ENCODE measurements at regions not wholly inside any gene's neighbourhood (a gene's known extent, or its start where the extent isn't known, plus 50 kb on each side); places are given as distances from the start of the nearest gene placed in this dataset.
A peak's percentile ranks its signal among the peaks of the same experiment; 100 is the strongest.

DNA sequence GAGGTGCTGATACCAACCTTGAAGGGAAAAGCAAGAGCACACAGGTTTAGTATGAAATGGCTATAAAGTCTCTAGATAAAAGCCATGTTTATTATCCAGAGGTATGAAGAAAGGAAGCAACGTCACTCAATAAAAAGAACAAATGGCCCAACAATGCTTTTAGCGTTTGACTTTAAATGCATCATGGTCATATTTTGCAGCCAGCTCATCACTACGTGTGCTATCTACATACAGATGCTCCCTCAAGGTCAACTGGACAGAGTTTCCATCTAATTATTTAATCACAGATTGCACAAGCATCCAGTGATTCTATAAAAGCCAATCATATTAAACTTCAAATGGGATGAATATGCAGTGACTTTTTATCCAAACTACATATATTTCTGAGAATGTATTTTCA, 127.6 kb upstream of the SYNDIG1 start:
- Mint-ChIP-seq H3K27ac (ENCODE audit: unreplicated experiment) (no peak overlapping the region), H3K36me3 (ENCODE audit: low read depth, unreplicated experiment) (no peaks in the 10 kb centered on the region), H3K9me3 (ENCODE audit: unreplicated experiment) (no peaks in the 10 kb centered on the region), H3K4me3 (ENCODE audit: unreplicated experiment) (no peak overlapping the region), H3K27me3 (ENCODE audit: unreplicated experiment) (no peaks in the 10 kb centered on the region), H3K4me1 (ENCODE audit: unreplicated experiment) (peaks cover 29% of the 10 kb centered on the region)
- no peak for DNase-seq (ENCODE audit: low spot score)
- TF ChIP-seq, protein P1, sequence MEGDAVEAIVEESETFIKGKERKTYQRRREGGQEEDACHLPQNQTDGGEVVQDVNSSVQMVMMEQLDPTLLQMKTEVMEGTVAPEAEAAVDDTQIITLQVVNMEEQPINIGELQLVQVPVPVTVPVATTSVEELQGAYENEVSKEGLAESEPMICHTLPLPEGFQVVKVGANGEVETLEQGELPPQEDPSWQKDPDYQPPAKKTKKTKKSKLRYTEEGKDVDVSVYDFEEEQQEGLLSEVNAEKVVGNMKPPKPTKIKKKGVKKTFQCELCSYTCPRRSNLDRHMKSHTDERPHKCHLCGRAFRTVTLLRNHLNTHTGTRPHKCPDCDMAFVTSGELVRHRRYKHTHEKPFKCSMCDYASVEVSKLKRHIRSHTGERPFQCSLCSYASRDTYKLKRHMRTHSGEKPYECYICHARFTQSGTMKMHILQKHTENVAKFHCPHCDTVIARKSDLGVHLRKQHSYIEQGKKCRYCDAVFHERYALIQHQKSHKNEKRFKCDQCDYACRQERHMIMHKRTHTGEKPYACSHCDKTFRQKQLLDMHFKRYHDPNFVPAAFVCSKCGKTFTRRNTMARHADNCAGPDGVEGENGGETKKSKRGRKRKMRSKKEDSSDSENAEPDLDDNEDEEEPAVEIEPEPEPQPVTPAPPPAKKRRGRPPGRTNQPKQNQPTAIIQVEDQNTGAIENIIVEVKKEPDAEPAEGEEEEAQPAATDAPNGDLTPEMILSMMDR (IDR thresholded peaks at IDR 0.05; ENCODE audit: unreplicated experiment), result no peak

DNA sequence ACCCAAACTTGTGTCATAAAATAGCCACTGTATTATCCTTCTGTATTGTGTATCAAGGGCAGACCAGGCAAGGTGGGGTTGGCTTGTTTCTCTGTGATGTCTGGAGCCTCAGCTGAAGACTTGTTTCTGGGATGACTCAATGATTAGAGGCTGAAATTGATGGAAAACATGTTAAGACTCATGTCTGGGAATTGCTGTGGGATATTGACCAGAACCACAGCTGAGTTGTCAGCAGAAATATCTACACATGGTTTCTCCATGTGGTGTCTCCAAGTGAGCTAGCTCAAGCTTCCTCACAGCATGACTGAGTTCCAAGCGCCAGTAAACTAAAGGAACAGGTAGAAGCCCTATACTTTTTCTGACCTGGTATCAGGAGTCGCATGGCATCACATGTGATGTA, 128.5 kb upstream of the SYNDIG1 start:
- peaks cover 35% of the 10 kb centered on the region for H3K4me1 Mint-ChIP-seq (ENCODE audit: unreplicated experiment)
- H3K27ac Mint-ChIP-seq (ENCODE audit: unreplicated experiment), result no peak overlapping the region
- TF ChIP-seq, protein P1 (IDR thresholded peaks at IDR 0.05; ENCODE audit: unreplicated experiment), result no peak

DNA sequence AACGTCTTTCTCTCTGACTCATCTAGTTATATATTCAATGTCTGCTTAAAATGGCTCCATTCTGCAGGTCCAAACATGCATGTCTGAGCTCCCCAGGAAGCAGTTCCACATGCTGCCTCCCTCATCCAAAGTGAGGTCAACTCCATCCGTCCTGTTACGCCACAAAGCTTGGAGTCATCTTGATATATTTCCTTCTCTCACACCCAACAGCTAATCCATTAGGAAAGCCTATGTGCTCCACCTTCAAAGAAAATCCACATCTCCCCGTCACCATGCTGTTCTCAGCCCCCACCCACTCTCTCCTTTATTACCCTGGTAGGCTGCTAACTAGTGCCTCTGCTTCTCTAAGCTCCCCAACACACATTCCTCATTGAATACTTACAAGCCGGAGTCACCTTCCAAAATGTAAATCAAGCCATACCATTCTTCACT, 130.2 kb upstream of the SYNDIG1 start:
- no peak overlapping the region for H3K27ac Mint-ChIP-seq (ENCODE audit: unreplicated experiment)
- peaks cover 29% of the 10 kb centered on the region for H3K4me1 Mint-ChIP-seq (ENCODE audit: unreplicated experiment)
- H3K4me3 Mint-ChIP-seq (ENCODE audit: unreplicated experiment), result no peak overlapping the region
- no peaks in the 10 kb centered on the region for H3K9me3 Mint-ChIP-seq (ENCODE audit: unreplicated experiment)
- no peaks in the 10 kb centered on the region for H3K27me3 Mint-ChIP-seq (ENCODE audit: unreplicated experiment)
- TF ChIP-seq, protein P1 (IDR thresholded peaks at IDR 0.05; ENCODE audit: unreplicated experiment), result no peak
- no peaks in the 10 kb centered on the region for H3K36me3 Mint-ChIP-seq (ENCODE audit: low read depth, unreplicated experiment)
- DNase-seq (ENCODE audit: low spot score), result no peak

More for the DNA sequence above, 128.5 kb upstream of the SYNDIG1 start:
- DNase-seq (ENCODE audit: low spot score), result no peak
- no peaks in the 10 kb centered on the region for H3K9me3 Mint-ChIP-seq (ENCODE audit: unreplicated experiment)
- no peaks in the 10 kb centered on the region for H3K36me3 Mint-ChIP-seq (ENCODE audit: low read depth, unreplicated experiment)
- no peaks in the 10 kb centered on the region for H3K27me3 Mint-ChIP-seq (ENCODE audit: unreplicated experiment)
- no peak overlapping the region for H3K4me3 Mint-ChIP-seq (ENCODE audit: unreplicated experiment)

DNA sequence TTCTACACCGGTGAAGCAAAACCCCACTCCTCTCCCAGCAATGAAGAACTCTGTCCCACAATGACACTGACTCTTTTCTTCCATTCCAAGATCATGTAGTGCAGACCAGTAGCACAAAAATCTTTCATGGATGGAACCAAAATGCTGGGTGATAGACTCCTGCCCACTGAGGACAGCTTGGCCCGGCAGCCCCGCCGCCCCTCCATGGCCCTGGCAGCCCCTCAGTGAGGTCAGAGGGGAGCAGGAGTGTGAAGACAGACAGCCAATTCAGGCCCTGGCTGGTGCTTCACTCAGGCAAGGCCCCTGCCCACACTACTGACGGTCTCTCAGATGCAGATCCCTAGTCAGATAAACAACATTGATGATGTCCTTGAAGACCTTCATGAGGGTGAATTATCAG, 131.9 kb upstream of the SYNDIG1 start:
- Mint-ChIP-seq H3K4me3 (ENCODE audit: unreplicated experiment) (no peak overlapping the region), H3K36me3 (ENCODE audit: low read depth, unreplicated experiment) (no peaks in the 10 kb centered on the region), H3K9me3 (ENCODE audit: unreplicated experiment) (no peaks in the 10 kb centered on the region), H3K27ac (ENCODE audit: unreplicated experiment) (peak overlapping the region; percentile 39), H3K4me1 (ENCODE audit: unreplicated experiment) (peaks cover 22% of the 10 kb centered on the region), H3K27me3 (ENCODE audit: unreplicated experiment) (no peaks in the 10 kb centered on the region)
- TF ChIP-seq, protein P1 (IDR thresholded peaks at IDR 0.05; ENCODE audit: unreplicated experiment), result no peak
- no peak for DNase-seq (ENCODE audit: low spot score)

DNA sequence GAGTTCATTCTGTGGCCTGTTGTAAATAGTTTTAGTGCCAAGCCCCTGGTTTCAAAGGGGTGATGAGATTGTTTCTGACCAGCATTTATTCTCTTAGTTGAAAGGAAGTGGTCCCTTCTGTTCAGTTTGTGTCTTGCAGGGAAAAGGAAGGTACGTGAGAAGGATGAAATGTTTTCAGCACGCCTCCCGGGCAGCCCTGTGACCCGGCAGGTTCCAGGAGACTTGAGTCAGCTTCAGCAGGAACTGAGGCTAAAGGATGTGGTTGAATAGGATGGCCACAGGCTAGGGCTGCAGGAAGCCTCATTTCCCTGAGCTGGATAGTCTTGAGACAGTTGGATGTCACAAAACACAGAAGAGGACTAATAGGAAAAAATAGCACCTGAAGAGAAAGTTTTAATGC, 132.4 kb upstream of the SYNDIG1 start:
- Mint-ChIP-seq H3K4me1 (ENCODE audit: unreplicated experiment) (peaks cover 22% of the 10 kb centered on the region), H3K27me3 (ENCODE audit: unreplicated experiment) (no peaks in the 10 kb centered on the region), H3K36me3 (ENCODE audit: low read depth, unreplicated experiment) (no peaks in the 10 kb centered on the region), H3K4me3 (ENCODE audit: unreplicated experiment) (no peak overlapping the region), H3K27ac (ENCODE audit: unreplicated experiment) (peak overlapping the region; percentile 83), H3K9me3 (ENCODE audit: unreplicated experiment) (no peaks in the 10 kb centered on the region)
- DNase-seq (ENCODE audit: low spot score), result peak; percentile 26
- TF ChIP-seq, protein P1 (IDR thresholded peaks at IDR 0.05; ENCODE audit: unreplicated experiment), result no peak
